ENCODE measurements at regions not wholly inside any gene's neighbourhood (a gene's known extent, or its start where the extent isn't known, plus 50 kb on each side); places are given as distances from the start of the nearest gene placed in this dataset.

GRCh38 chr6:15818044-15818443, 155.2 kb upstream of the DTNBP1 start (continued):
- no peak for TF ChIP-seq REST (IDR thresholded peaks at IDR 0.05; ENCODE audit: unreplicated experiment)
- TF ChIP-seq NANOG (IDR thresholded peaks at IDR 0.05; ENCODE audit: borderline replicate concordance) = no peak
- no peak for TF ChIP-seq STAT1 (IDR thresholded peaks at IDR 0.05; ENCODE audit: unreplicated experiment)
- no peak for TF ChIP-seq CREB1 (CRISPR knock-in tag; IDR thresholded peaks at IDR 0.05; ENCODE audit: low read depth)

GRCh38 chr6:15817100-15817499, 154.3 kb upstream of the DTNBP1 start:
- Mint-ChIP-seq H3K9me3 (no peaks in the 10 kb centered on the region; the same call in 2 of the 3 replicates), H3K36me3 (ENCODE audit: low read depth) (no peaks in the 10 kb centered on the region), H3K27me3 (ENCODE audit: insufficient read depth, low read depth, poor library complexity) (no peaks in the 10 kb centered on the region), H3K4me1 (peaks cover 16% of the 10 kb centered on the region), H3K4me3 (no peak overlapping the region), H3K27ac (no peak overlapping the region)
- no peaks in the 10 kb centered on the region for H3K36me3 ChIP-seq (ENCODE audit: insufficient read depth)
- H3K4me2 ChIP-seq = no peak overlapping the region
- no peaks in the 10 kb centered on the region for H3F3A ChIP-seq (replicated peaks; ENCODE audit: low read depth)
- H3K27ac ChIP-seq (ENCODE audit: low read depth) = no peak overlapping the region
- no peak for DNase-seq (ENCODE audit: low spot score)
- no peaks in the 10 kb centered on the region for H3K27me3 ChIP-seq (ENCODE audit: insufficient read depth)
- H3K4me1 ChIP-seq (ENCODE audit: insufficient read depth) = peaks cover 8% of the 10 kb centered on the region; the same call in 1 of the 2 replicates
- H3K9me2 ChIP-seq (ENCODE audit: insufficient read depth) = no peaks in the 10 kb centered on the region; the same call in 1 of the 2 replicates
- ATAC-seq = no peak
- no peak overlapping the region for H3K4me3 ChIP-seq
- H2AFZ ChIP-seq = no peak overlapping the region
- H4K20me1 ChIP-seq (replicated peaks; ENCODE audit: insufficient read depth) = no peaks in the 10 kb centered on the region
- H3K79me2 ChIP-seq (replicated peaks; ENCODE audit: insufficient read depth) = no peaks in the 10 kb centered on the region
- no peak for TF ChIP-seq ZNF114 (CRISPR knock-in tag; IDR thresholded peaks at IDR 0.05)
- TF ChIP-seq JUNB (IDR thresholded peaks at IDR 0.05; ENCODE audit: unreplicated experiment) = no peak
- no peak for TF ChIP-seq CREB1 (CRISPR knock-in tag; IDR thresholded peaks at IDR 0.05; ENCODE audit: low read depth)
- no peak for TF ChIP-seq NANOG (IDR thresholded peaks at IDR 0.05; ENCODE audit: borderline replicate concordance)
- TF ChIP-seq STAT1 (IDR thresholded peaks at IDR 0.05; ENCODE audit: unreplicated experiment) = no peak
- no peak for TF ChIP-seq EZH2phosphoT487 (IDR thresholded peaks at IDR 0.05; ENCODE audit: unreplicated experiment)
- TF ChIP-seq ZNF462 (CRISPR knock-in tag; IDR thresholded peaks at IDR 0.05) = no peak
- TF ChIP-seq POLR2AphosphoS5 (IDR thresholded peaks at IDR 0.05; ENCODE audit: low read depth) = no peak
- TF ChIP-seq ETS1 (IDR thresholded peaks at IDR 0.05) = no peak
- no peak for TF ChIP-seq EZH2 (IDR thresholded peaks at IDR 0.05; ENCODE audit: low read depth, unreplicated experiment)
- TF ChIP-seq REST (IDR thresholded peaks at IDR 0.05; ENCODE audit: unreplicated experiment) = no peak
